Activated CD4-positive, alpha-beta T cell treated with anti-CD3 and anti-CD28 coated beads, Interleukin-2, amount 50 U/mL, for 4 hours (primary cell): ENCODE measurements at regions not wholly inside any gene's neighbourhood (a gene's known extent, or its start where the extent isn't known, plus 50 kb on each side); places are given as distances from the start of the nearest gene placed in this dataset.

ENCODE experiments used
- DNase-seq, 2 experiments: peaks; one replicate each; pipeline ENCODE4 v3.0.0-alpha.2; 2020

- DNase-seq, result no peak
Measured at GRCh38 chr2:2866459-2866858, 511.2 kb downstream of the EIPR1 start.

- DNase-seq, result no peak
Measured at GRCh38 chr2:2862386-2862785, 515.2 kb downstream of the EIPR1 start.

GRCh38 chr2:2861666-2862240 is 515.9 kb downstream of the EIPR1 start:
- no peak for DNase-seq

- DNase-seq, result no peak
Measured at GRCh38 chr2:2860589-2861300, 516.9 kb downstream of the EIPR1 start.

DNA sequence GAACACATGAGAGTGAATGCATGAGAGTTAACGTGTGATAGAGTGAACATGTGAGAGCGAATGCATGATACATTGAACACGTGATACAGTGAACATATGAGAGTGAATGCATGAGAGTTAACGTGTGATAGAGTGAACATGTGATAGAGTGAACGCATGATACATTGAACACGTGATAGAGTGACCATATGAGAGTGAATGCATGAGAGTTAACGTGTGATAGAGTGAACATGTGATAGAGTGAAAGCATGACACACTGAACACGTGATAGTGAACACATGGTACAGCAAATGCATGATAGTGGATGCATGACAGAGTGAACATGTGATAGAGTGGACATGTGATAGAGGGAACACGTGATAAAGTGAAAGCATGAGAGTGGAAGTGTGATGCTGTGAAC is 517.9 kb downstream of the EIPR1 start:
- no peak for DNase-seq

DNA sequence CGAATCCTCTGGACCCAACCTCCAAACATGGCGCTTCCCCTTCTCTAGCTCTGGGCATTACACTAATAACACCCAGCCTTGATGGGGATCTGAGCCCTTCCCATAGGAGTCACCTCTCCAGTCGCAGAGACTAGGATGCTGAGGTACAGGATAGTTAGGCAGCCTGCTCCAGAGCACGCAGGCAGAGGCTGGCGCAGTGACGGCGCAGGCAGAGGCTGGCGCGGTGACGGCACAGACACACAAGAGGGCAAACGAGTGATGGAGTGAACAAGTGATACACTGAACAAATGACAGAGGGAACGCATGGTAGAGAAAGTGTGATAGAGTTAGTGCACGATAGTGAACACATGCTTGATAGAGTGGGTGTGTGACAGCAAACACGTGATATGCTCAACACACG is 518.5 kb downstream of the EIPR1 start:
- DNase-seq, result no peak

- no peak for DNase-seq
Measured at GRCh38 chr2:2856723-2857415, 520.7 kb downstream of the EIPR1 start.

DNA sequence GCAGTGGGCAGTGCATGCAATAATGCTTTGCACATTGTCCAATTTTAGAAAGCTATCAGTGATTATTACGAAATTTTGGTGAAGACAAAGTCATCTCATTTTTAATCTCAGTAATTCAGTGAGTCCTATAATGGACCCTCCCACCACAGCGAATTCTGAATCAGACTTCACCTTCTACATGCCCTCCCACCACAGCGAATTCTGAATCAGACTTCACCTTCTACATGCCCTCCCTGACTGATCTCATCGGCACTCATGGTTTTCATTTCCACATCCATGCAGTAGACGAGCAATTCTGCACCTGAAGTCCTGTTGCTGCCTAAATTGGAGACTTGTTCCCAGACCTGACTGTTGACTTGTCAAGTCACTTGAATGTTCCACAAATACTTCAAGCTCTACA is 522.3 kb downstream of the EIPR1 start:
- no peak for DNase-seq

GRCh38 chr2:2853346-2853745 is 522.3 kb upstream of the MYT1L start:
- DNase-seq, result no peak

DNA sequence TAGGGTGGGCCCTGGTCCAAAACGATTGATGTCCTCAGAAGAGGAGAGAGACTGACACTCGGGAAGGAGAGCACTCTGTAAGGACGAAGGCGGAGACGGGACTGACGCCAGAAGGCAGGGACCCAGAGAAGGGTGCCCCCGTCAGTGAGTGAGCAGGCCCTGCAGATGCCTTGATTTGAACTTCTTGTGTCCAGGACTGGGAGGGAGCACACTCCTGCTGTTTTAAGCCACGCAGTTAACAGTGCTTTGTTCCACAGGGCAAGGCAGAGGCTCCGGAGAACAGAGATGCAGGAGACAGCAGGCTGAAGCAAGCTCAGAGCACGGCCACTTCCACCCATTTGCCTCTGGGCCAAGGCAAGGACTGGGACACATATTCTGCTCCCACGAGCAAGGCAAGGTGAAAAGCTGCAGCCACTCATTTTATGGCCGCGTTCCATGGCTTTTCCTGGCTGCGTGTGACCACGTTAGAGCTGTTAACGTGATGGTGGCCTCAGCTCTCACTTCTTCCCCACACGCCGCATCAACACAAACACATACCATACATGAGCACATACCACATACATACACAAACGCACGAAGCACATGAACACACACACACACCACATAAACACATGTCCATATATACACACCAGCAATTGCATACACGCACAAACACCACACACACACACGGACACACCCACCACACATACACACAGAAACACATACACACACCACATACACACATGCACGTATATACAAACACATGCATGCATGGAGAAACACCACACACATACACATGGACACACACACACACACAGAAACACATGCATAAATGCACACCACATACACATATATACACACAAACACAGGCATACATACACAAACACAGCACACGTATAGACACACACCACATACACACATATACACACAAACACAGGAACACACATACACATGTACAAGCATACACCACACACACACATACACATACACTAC is 521.0 kb upstream of the MYT1L start:
- no peak for DNase-seq

- DNase-seq, result no peak
Measured at GRCh38 chr2:2851316-2851715, 520.2 kb upstream of the MYT1L start.

GRCh38 chr2:2850859-2851258 is 519.8 kb upstream of the MYT1L start:
- DNase-seq, result no peak

GRCh38 chr2:2850218-2850755 is 519.2 kb upstream of the MYT1L start:
- no peak for DNase-seq

DNA sequence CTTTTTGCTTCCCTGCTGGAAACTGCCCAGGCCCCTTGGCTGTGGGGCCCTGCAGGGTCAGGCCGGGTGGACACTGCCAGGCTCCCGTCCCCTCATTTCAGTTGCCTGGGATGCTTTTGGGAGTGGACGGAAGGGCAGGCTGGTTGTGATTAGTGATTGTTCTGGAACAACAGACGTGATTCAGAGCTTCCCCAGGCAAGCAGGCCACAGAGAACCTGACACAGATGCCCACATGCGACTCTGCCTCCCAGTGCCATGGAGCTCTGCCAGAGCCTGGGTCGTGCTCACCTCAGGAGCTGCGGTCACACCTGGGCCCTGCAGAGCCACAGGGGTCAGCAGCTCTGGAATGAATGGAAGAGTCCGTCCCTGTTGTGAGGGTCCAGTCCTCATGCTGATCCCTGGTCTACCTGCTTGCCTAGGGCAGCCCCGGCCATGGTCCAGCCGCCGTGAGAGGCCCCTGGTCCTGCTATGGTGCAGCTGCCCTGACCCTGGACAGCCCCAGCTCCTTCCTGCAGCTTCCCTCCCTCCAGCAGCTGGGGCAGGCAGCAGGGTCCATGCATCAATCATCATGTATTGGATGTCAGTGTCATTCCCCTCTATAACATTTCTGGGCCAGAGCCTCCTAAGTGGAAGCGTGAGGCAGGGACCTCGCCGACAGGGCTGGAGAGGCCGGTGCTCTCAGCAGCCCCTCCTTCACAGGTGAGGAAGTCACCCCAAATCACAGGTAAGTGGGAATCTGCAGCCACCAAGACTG is 518.6 kb upstream of the MYT1L start:
- DNase-seq, result no peak

DNA sequence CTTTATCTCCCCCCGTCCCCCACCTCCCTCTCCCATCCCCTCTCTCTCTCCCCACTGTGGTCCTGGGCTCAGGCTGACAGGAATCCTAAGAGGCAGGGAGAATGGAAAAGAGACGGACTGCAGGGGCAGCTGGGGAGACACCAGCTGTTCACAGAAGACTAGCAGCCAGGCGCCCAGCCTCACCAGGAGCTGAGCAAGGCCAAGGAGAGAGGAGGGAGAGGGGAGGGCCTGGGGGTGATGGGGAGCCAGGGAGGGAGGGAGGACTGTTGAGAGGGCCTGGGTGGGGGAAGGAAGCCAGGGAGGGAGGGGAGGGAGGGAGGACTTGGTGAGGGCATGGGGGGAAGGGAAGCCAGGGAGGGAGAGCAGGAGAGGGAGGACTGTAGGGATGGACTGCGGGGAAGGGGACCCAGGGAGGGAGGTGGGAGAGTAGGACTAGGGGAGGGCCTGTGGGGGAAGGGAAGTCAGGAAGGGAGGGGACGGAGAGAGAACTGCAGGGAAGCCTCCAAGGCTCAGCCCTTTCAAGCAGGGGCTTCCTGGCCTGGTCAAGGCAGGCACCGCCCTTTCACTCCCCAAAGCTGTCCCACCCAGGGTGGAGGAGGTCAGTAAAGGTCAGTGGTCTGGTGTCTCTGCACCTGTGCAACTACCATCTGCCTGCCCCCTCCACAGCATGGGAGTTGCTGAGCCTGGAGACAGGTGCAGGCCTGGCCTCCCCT is 517.7 kb upstream of the MYT1L start:
- DNase-seq, result no peak

- no peak for DNase-seq
Measured at GRCh38 chr2:2848198-2848597, 517.1 kb upstream of the MYT1L start.

DNA sequence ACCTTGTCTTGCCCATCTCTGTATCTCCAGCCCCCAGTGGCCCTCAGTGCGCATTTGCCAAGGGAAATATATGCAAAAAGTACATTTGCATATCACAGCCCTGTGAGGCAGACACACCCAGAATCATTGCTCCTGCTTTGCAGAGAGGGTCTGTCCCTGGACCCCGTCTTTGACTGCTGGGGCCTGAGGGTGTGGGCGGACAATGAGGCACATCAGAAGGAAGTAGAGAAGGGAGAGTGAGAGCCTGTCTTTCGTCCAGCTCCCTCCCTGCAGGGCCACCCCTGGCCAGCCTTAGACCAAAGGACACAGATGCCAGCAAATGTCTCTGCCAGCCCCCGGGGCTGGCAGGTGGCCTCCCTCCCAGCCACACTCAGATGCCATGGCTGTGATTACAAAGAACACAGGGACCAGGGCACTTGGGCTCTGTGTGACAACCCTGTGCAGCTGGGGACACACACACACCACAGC is 516.2 kb upstream of the MYT1L start:
- no peak for DNase-seq

DNA sequence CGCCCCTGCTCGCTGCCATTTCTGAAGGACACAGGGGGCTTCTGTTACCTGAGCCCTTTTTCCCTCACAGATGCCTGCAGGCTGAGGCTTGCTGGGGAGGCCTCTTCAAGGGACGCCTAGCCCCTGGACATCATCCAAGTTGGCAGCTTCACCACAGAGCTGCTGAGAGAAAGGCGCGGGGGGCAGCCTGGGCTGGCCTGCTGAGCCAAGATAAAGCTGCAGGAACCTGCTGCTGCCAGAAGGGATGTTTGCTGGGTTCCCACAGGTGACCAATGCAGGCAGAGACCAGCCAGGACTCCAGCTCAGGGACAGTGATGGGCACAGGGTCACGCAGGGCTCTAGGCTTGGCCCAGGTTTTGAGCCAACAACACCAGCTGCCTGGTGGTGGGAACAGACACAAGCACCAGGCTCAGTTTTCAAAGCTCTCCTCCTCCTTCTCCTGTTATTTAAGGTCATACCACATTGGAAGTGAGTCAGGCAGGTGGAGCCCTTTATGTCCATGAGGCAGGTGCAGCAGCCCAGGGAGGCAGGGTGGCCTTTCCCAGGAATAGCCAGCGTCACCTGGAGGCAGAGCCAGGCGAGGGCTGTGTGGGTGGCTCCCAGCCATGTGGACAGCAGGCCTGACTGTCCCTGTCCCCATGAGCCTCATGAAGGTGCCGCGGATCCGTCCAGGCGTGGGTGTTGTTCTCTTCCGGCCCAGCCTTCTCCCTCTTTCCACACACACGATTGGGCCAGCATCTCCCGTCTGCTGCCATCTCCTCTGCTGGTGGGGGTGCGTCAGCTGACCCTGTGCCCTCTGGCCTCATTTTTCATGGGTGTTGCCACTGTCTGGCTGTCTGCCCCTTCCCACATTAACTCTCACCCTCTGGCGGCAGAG is 515.5 kb upstream of the MYT1L start:
- DNase-seq, result no peak

- DNase-seq, result no peak
Measured at GRCh38 chr2:2845806-2846315, 514.8 kb upstream of the MYT1L start.

DNA sequence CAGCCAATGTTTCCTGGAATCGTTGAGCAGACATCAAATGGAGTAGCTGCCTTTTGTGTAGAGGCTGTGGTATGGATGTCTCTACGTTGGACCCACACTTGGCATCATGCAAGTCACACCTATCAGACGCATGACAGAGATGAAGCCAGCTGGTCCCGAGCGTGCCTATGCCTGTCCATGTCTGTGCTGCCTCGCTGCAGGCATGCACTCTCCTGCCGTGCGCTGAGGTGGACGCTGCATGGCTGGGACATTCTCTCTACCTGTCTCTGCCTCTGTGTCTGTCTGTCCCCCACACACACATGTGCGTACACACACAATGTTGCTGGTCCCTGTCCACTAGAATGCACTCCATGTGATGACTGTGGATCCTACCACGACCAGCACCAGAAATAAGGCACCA is 514.2 kb upstream of the MYT1L start:
- DNase-seq, result no peak
